ENCODE measurements at regions not wholly inside any gene's neighbourhood (a gene's known extent, or its start where the extent isn't known, plus 50 kb on each side); places are given as distances from the start of the nearest gene placed in this dataset.

GRCh38 chr4:13081830-13082229 is 402.3 kb downstream of the RAB28 start:
- TF ChIP-seq, protein P1, sequence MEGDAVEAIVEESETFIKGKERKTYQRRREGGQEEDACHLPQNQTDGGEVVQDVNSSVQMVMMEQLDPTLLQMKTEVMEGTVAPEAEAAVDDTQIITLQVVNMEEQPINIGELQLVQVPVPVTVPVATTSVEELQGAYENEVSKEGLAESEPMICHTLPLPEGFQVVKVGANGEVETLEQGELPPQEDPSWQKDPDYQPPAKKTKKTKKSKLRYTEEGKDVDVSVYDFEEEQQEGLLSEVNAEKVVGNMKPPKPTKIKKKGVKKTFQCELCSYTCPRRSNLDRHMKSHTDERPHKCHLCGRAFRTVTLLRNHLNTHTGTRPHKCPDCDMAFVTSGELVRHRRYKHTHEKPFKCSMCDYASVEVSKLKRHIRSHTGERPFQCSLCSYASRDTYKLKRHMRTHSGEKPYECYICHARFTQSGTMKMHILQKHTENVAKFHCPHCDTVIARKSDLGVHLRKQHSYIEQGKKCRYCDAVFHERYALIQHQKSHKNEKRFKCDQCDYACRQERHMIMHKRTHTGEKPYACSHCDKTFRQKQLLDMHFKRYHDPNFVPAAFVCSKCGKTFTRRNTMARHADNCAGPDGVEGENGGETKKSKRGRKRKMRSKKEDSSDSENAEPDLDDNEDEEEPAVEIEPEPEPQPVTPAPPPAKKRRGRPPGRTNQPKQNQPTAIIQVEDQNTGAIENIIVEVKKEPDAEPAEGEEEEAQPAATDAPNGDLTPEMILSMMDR (IDR thresholded peaks at IDR 0.05) = no peak
- peaks cover 0 to 11% of the 10 kb centered on the region in 2 donors for H3K4me1 ChIP-seq (ENCODE audit: control insufficient read depth in 1 of 2, low read depth in 2 of 2)

GRCh38 chr4:13067077-13067476 is 417.1 kb downstream of the RAB28 start:
- Histone ChIP-seq H3K36me3 (no peaks in the 10 kb centered on the region), H3K4me1 (ENCODE audit: control insufficient read depth in 1 of 2, low read depth in 2 of 2) (no peaks in the 10 kb centered on the region), H3K4me3 (no peak overlapping the region), H3K27me3 (replicated peaks; ENCODE audit: insufficient read depth) (no peaks in the 10 kb centered on the region), H3K27ac (no peak overlapping the region), H3K9me3 (no peaks in the 10 kb centered on the region)
- no peak for DNase-seq (ENCODE audit: low spot score)
- ATAC-seq (ENCODE audit: insufficient number of reproducible peaks, low FRiP score, low read depth) = no peak
- TF ChIP-seq, protein P1 (IDR thresholded peaks at IDR 0.05) = no peak

More at GRCh38 chr4:13081830-13082229, 402.3 kb downstream of the RAB28 start:
- Histone ChIP-seq H3K36me3 (no peaks in the 10 kb centered on the region), H3K9me3 (no peaks in the 10 kb centered on the region), H3K27me3 (replicated peaks; ENCODE audit: insufficient read depth) (no peaks in the 10 kb centered on the region), H3K4me3 (no peak overlapping the region), H3K27ac (no peak overlapping the region)
- no peak for DNase-seq (ENCODE audit: low spot score)
- ATAC-seq (ENCODE audit: insufficient number of reproducible peaks, low FRiP score, low read depth) = no peak

- H3K4me1 ChIP-seq (ENCODE audit: control insufficient read depth in 1 of 2, low read depth in 2 of 2) = peaks cover 14 to 38% of the 10 kb centered on the region in 2 donors
- ATAC-seq (ENCODE audit: insufficient number of reproducible peaks, low FRiP score, low read depth) = no peak
- no peaks in the 10 kb centered on the region for H3K27me3 ChIP-seq (replicated peaks; ENCODE audit: insufficient read depth)
- no peaks in the 10 kb centered on the region for H3K9me3 ChIP-seq
- DNase-seq (ENCODE audit: low spot score) = no peak
- H3K27ac ChIP-seq = no peak overlapping the region
- TF ChIP-seq, protein P1 (IDR thresholded peaks at IDR 0.05) = no peak
- no peaks in the 10 kb centered on the region for H3K36me3 ChIP-seq
- no peak overlapping the region for H3K4me3 ChIP-seq
Observed at GRCh38 chr4:13059019-13059418, 425.1 kb downstream of the RAB28 start.

- peak overlapping the region; percentile 81 to 87 for H3K27ac ChIP-seq
- TF ChIP-seq, protein P1 (IDR thresholded peaks at IDR 0.05) = no peak
- peaks cover 14 to 46% of the 10 kb centered on the region in 2 donors for H3K4me1 ChIP-seq (ENCODE audit: control insufficient read depth in 1 of 2, low read depth in 2 of 2)
- H3K27me3 ChIP-seq (replicated peaks; ENCODE audit: insufficient read depth) = no peaks in the 10 kb centered on the region
- ATAC-seq (ENCODE audit: insufficient number of reproducible peaks, low FRiP score, low read depth) (no peak), DNase-seq (ENCODE audit: low spot score) (no peak)
- H3K36me3 ChIP-seq = no peaks in the 10 kb centered on the region
- no peaks in the 10 kb centered on the region for H3K9me3 ChIP-seq
- H3K4me3 ChIP-seq = peak overlapping the region; percentile 43
Observed at GRCh38 chr4:13056630-13057189, 427.4 kb downstream of the RAB28 start.

DNA sequence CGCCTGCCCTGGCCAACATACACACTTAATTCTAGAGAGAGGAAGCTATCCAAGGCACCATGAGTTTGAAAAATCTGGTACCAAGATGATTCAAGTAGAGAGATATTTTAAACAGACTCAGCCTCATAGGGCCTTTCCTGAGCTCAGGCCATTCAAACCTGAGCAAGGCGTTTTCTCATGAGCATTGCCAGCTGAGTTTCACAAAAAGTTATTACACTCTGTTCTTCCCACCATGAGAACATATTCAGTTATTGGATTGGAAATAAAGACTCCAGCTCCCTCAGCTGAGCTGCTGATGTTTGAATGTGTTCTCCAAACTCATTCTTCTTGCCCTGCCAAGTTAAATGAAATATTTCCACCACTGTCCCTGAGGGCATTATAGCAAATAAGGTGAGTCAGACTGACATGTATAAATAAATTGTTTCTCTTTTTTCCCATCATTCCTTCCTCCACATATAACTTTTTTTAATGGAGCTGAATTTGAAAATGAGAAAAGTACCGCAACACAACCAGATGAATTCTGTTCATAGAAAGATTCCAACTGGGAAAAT is 429.6 kb downstream of the RAB28 start:
- Histone ChIP-seq H3K27me3 (replicated peaks; ENCODE audit: insufficient read depth) (no peaks in the 10 kb centered on the region), H3K36me3 (no peaks in the 10 kb centered on the region), H3K4me1 (ENCODE audit: control insufficient read depth in 1 of 2, low read depth in 2 of 2) (peaks cover 14 to 46% of the 10 kb centered on the region in 2 donors), H3K9me3 (no peaks in the 10 kb centered on the region), H3K27ac (peak overlapping the region; percentile 63 to 69), H3K4me3 (no peak overlapping the region)
- no peak for DNase-seq (ENCODE audit: low spot score)
- ATAC-seq (ENCODE audit: insufficient number of reproducible peaks, low FRiP score, low read depth) = no peak
- TF ChIP-seq, protein P1 (IDR thresholded peaks at IDR 0.05) = no peak
